Endodermal cell (in vitro differentiated cells): ENCODE measurements at regions not wholly inside any gene's neighbourhood (a gene's known extent, or its start where the extent isn't known, plus 50 kb on each side); places are given as distances from the start of the nearest gene placed in this dataset.

Experiments used
- DNase-seq: peaks from one replicate; pipeline ENCODE4 v3.0.0-alpha.2; 2017
- H3K27ac ChIP-seq: 2 replicates; pipeline ENCODE4 v1.5.1; 2013; ENCODE audit warnings: mild to moderate bottlenecking, low read depth, low read length, moderate library complexity
- H3K27me3 ChIP-seq: 2 replicates; pipeline ENCODE4 v1.6.1; 2013; ENCODE audit warnings: mild to moderate bottlenecking, low read length, moderate library complexity; ENCODE audit not compliant: insufficient read depth, control insufficient read depth, poor library complexity, severe bottlenecking
- H3K36me3 ChIP-seq: 2 replicates; pipeline ENCODE4 v1.7.0; 2013; ENCODE audit warnings: mild to moderate bottlenecking, low read length, moderate library complexity; ENCODE audit not compliant: control insufficient read depth, insufficient read depth
- H3K4me1 ChIP-seq: one replicate; pipeline ENCODE4 v1.7.0; 2013; ENCODE audit warnings: low read length; ENCODE audit not compliant: control insufficient read depth, insufficient read depth
- H3K4me3 ChIP-seq: 2 replicates; pipeline ENCODE4 v1.5.1; 2013; ENCODE audit warnings: mild to moderate bottlenecking, low read length, moderate library complexity
- H3K9ac ChIP-seq: 2 replicates; pipeline ENCODE4 v1.6.1; 2013; ENCODE audit warnings: mild to moderate bottlenecking, low read length, moderate library complexity; ENCODE audit not compliant: poor library complexity, severe bottlenecking; ENCODE audit errors: extremely low read depth
- H3K9me3 ChIP-seq: 2 replicates; pipeline ENCODE4 v1.6.1; 2013; ENCODE audit warnings: mild to moderate bottlenecking, low read length, moderate library complexity; ENCODE audit not compliant: control insufficient read depth
- H3K27ac Mint-ChIP-seq: 2 replicates; pipeline ENCODE4 v1.8.0; 2020; ENCODE audit warnings: mixed read lengths
- H3K27me3 Mint-ChIP-seq: 2 replicates; pipeline ENCODE4 v1.8.0; 2021; ENCODE audit warnings: mild to moderate bottlenecking, mixed read lengths; ENCODE audit not compliant: insufficient read depth
- H3K36me3 Mint-ChIP-seq: 2 replicates; pipeline ENCODE4 v1.8.0; 2020; ENCODE audit warnings: low read depth, mixed read lengths
- H3K4me1 Mint-ChIP-seq: 2 replicates; pipeline ENCODE4 v1.8.0; 2020; ENCODE audit warnings: mixed read lengths
- H3K4me3 Mint-ChIP-seq: 2 replicates; pipeline ENCODE4 v1.8.0; 2020; ENCODE audit warnings: mild to moderate bottlenecking, moderate library complexity, mixed read lengths
- H3K9me3 Mint-ChIP-seq: 2 replicates; pipeline ENCODE4 v1.8.0; 2020; ENCODE audit warnings: mild to moderate bottlenecking, mixed read lengths
- CTCF ChIP-seq: fragments of 200-600 bp; sonication (generic); conservative IDR thresholded peaks from 2 replicates; pipeline ENCODE4 v1.5.0; 2021; ENCODE audit warnings: antibody characterized with exemption, mild to moderate bottlenecking
- WGBS, 2 experiments: methylation state at CpG; one replicate each; pipeline versions ENCODE4 v1.1.5 to v1.1.7; 2013; ENCODE audit warnings: missing lambda C conversion rate in 2 of 2, mixed read lengths in 1 of 2; ENCODE audit not compliant: insufficient coverage in 1 of 2, insufficient read length in 1 of 2; 5-methylcytosine and 5-hydroxymethylcytosine counted together

GRCh38 chr2:195319548-195320412, 337.2 kb upstream of the SLC39A10 start:
- H3K9ac ChIP-seq, result no peak overlapping the region
- H3K4me3 ChIP-seq, result no peak overlapping the region
- Mint-ChIP-seq H3K27me3 (peaks cover 13% of the 10 kb centered on the region), H3K36me3 (no peaks in the 10 kb centered on the region), H3K4me3 (no peak overlapping the region), H3K27ac (no peak overlapping the region), H3K9me3 (peaks cover 4% of the 10 kb centered on the region), H3K4me1 (no peaks in the 10 kb centered on the region)
- no peaks in the 10 kb centered on the region for H3K36me3 ChIP-seq
- peaks cover 7% of the 10 kb centered on the region for H3K9me3 ChIP-seq
- H3K27me3 ChIP-seq, result no peaks in the 10 kb centered on the region
- WGBS, 2 experiments, result no CpG with 5 or more reads among the region's 1 CpG
- H3K27ac ChIP-seq, result no peak overlapping the region
- no peak for TF ChIP-seq CTCF
- no peak for DNase-seq
- H3K4me1 ChIP-seq, result peaks cover 2% of the 10 kb centered on the region

GRCh38 chr2:195319112-195319460, 337.9 kb upstream of the SLC39A10 start:
- peaks cover 2% of the 10 kb centered on the region for H3K4me1 ChIP-seq
- Mint-ChIP-seq H3K36me3 (no peaks in the 10 kb centered on the region), H3K27me3 (peaks cover 17% of the 10 kb centered on the region), H3K27ac (no peak overlapping the region), H3K9me3 (no peaks in the 10 kb centered on the region), H3K4me3 (no peak overlapping the region), H3K4me1 (no peaks in the 10 kb centered on the region)
- 50 to 73% methylated on average over 1 to 3 of the region's 3 CpGs for WGBS, 2 experiments
- H3K27ac ChIP-seq, result no peak overlapping the region
- H3K36me3 ChIP-seq, result no peaks in the 10 kb centered on the region
- no peaks in the 10 kb centered on the region for H3K27me3 ChIP-seq
- H3K4me3 ChIP-seq, result no peak overlapping the region
- TF ChIP-seq CTCF, result no peak
- no peak for DNase-seq
- H3K9ac ChIP-seq, result no peak overlapping the region
- peaks cover 6% of the 10 kb centered on the region for H3K9me3 ChIP-seq

GRCh38 chr2:195318440-195319111, 338.4 kb upstream of the SLC39A10 start:
- Mint-ChIP-seq H3K27me3 (peaks cover 17% of the 10 kb centered on the region), H3K4me3 (no peak overlapping the region), H3K9me3 (no peaks in the 10 kb centered on the region), H3K27ac (no peak overlapping the region), H3K36me3 (no peaks in the 10 kb centered on the region), H3K4me1 (no peaks in the 10 kb centered on the region)
- Histone ChIP-seq H3K9ac (no peak overlapping the region), H3K4me1 (peaks cover 2% of the 10 kb centered on the region), H3K9me3 (peaks cover under 1% of the 10 kb centered on the region), H3K27me3 (no peaks in the 10 kb centered on the region), H3K36me3 (no peaks in the 10 kb centered on the region), H3K4me3 (no peak overlapping the region), H3K27ac (no peak overlapping the region)
- peak; percentile 59 for DNase-seq
- peak; percentile 91 for TF ChIP-seq CTCF
- WGBS, 2 experiments, result 11% methylated on average over 2 of the region's 2 CpGs; no CpG with 5 or more reads in 1 of the 2 experiments
